ENCODE measurements at regions not wholly inside any gene's neighbourhood (a gene's known extent, or its start where the extent isn't known, plus 50 kb on each side); places are given as distances from the start of the nearest gene placed in this dataset.

DNA sequence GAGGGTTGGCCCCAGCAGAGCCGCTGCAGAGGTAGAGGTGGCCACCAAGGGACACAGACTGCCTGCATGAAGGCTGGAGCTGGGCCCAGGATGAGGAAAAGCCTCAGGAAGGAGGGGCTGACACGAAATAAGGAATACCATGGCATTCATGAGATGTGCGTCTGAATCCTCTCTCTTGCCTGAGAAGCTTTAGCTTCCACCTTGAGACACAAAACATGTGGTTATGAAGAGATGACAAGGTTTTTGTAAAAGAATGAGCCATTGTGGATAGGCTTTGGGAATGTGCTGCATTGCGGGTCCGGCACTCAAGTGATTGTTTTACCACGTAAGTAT, 82.7 kb downstream of the DAD1 start:
- H3K27me3 ChIP-seq, result no peaks in the 10 kb centered on the region
- peak overlapping the region in 1 of 10 donors; percentile 68 for H3K27ac ChIP-seq
- TF ChIP-seq CTCF (IDR thresholded peaks at IDR 0.05), result no peak
- no peak for DNase-seq
- ATAC-seq, result no peak
- intact Hi-C loops (cut with DNase I), result no loop called here
- H3K9me3 ChIP-seq, result no peaks in the 10 kb centered on the region
- WGBS, 2 donors, result 88 to 91% methylated on average over 6 of the region's 6 CpGs
- peak overlapping the region in 1 of 10 donors; percentile 16 for H3K4me3 ChIP-seq
- peaks cover 0 to 31% (median 11%) of the 10 kb centered on the region in 9 donors for H3K4me1 ChIP-seq
- no peaks in the 10 kb centered on the region for H3K36me3 ChIP-seq

- Histone ChIP-seq H3K27ac (peak overlapping the region in 2 of 10 donors; percentile 41 to 68), H3K27me3 (no peaks in the 10 kb centered on the region), H3K4me3 (peak overlapping the region in 1 of 10 donors; percentile 16), H3K36me3 (no peaks in the 10 kb centered on the region), H3K9me3 (no peaks in the 10 kb centered on the region), H3K4me1 (peaks cover 0 to 27% (median 10%) of the 10 kb centered on the region in 9 donors)
- 72 to 74% methylated on average over 8 of the region's 8 CpGs for WGBS, 2 donors
- ATAC-seq (peak in 1 of 8 donors; percentile 63), DNase-seq (no peak)
- intact Hi-C loops (cut with DNase I), result no loop called here
- no peak for TF ChIP-seq CTCF (IDR thresholded peaks at IDR 0.05)
Measured at GRCh38 chr14:22505697-22506377, 83.2 kb downstream of the DAD1 start.

DNA sequence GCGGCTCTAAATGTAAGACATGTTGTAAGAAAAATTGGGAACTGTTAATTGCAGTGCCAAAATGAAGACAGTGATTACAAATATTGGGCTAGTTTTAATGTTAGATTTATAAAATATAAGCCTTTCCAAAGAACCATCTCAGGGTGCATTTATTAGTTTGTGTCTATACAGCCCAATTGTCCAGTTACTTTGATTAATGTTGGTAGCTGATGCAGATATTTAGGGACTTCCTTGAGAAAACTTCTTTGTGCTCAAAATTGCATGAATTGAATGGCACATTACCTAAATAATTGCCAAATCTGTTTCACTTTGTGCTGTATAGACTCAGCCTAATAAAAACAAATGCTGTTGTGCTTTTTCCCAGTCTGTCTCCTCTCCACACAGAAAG, 83.7 kb downstream of the DAD1 start:
- Histone ChIP-seq H3K4me1 (peaks cover 0 to 22% (median 5%) of the 10 kb centered on the region in 9 donors), H3K27ac (peak overlapping the region in 2 of 10 donors; percentile 41 to 68)

DNA sequence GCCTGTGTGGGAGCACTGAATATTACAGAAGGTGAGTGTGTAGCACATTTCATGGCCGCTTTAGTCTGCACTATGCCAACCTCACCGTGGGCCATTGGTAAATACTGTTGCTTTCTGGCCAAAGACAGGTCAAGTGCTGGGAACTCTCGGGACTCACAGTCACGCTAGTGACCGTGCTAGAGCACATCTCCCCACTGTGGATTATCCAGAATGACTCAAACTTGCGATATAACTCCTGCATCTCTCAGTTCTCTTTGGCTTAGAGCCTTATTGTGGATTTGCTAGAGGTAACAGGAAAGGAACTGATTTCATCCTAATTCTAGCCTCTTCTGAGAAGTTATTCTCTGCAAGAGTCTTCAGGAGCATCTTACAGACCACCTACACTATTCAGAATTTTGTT, 86.5 kb downstream of the DAD1 start:
- Histone ChIP-seq H3K4me1 (peaks cover 0 to 15% (median 0%) of the 10 kb centered on the region in 9 donors), H3K27me3 (no peaks in the 10 kb centered on the region), H3K36me3 (no peaks in the 10 kb centered on the region), H3K4me3 (peak overlapping the region in 1 of 10 donors; percentile 27), H3K27ac (peak overlapping the region in 3 of 10 donors; percentile 2 to 66 (median 36)), H3K9me3 (no peaks in the 10 kb centered on the region)
- ATAC-seq (no peak), DNase-seq (no peak)
- WGBS, 2 donors, result 57 to 71% methylated on average over 6 of the region's 6 CpGs
- no peak for TF ChIP-seq CTCF (IDR thresholded peaks at IDR 0.05)
- intact Hi-C loops (cut with DNase I), result no loop called here

More for the DNA sequence above, 83.7 kb downstream of the DAD1 start:
- no peak for DNase-seq
- no peaks in the 10 kb centered on the region for H3K9me3 ChIP-seq
- H3K36me3 ChIP-seq, result no peaks in the 10 kb centered on the region
- ATAC-seq, result no peak
- 68 to 76% methylated on average over 1 of the region's 1 CpG for WGBS, 2 donors
- H3K27me3 ChIP-seq, result no peaks in the 10 kb centered on the region
- no peak overlapping the region for H3K4me3 ChIP-seq
- no peak for TF ChIP-seq CTCF (IDR thresholded peaks at IDR 0.05)
- intact Hi-C loops (cut with DNase I), result no loop called here
